ENCODE measurements at regions not wholly inside any gene's neighbourhood (a gene's known extent, or its start where the extent isn't known, plus 50 kb on each side); places are given as distances from the start of the nearest gene placed in this dataset.
"Not testable (repeated sequence)": the region's sequence is repeated elsewhere in the genome, so short reads cannot be mapped to it uniquely, and the experiment has no call there.

- no peak overlapping the region for H3K4me3 ChIP-seq (ENCODE audit: low read depth, low read length)
- no peak for TF ChIP-seq CTCF (IDR thresholded peaks at IDR 0.05; ENCODE audit: low read depth, low read length, missing control alignments)
- DNase-seq (ENCODE audit: low read depth): no peak
Observed at GRCh38 chr14:48584031-48584430, 908.6 kb upstream of the MDGA2 start.

DNA sequence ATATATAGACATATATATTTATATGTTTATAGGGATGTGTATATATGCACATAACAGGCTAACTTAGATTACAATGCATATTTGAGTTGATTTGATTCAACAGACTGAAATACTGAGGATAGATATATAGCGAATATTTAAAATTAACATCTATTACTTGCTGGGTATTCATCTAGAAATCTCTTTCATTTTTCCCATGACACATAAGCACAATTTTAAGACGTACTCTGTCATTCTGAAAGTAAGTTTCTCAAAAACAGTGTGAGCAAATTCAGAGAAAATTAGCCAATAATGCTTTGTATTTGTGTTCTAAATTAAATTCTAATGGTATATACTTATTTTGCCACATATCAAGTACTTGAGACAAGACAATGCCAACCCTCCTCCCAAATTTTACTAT, 907.5 kb upstream of the MDGA2 start:
- TF ChIP-seq CTCF (IDR thresholded peaks at IDR 0.05; ENCODE audit: low read depth, low read length, missing control alignments): no peak
- DNase-seq (ENCODE audit: low read depth): no peak

DNA sequence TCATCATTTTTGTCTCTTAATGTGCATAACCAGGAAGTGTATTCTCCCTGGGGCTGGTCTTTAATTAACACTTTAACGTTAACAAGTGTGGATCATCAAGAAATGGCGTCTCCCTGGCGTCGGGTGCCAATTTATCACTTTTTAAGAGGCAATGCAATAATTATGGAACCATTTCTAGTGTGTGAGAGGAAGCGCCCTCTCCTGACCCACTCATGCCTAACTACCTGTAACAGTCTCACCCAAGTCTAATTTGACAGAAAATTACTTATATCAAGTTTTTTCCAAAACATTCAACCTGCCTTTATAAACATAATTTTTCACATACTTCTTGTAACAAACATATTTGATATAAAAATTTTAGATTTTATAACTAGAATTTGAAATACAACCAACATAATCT, 905.3 kb upstream of the MDGA2 start:
- no peak for TF ChIP-seq CTCF (IDR thresholded peaks at IDR 0.05; ENCODE audit: low read depth, low read length, missing control alignments)
- DNase-seq (ENCODE audit: low read depth): no peak
- H3K4me3 ChIP-seq (ENCODE audit: low read depth, low read length): no peak overlapping the region

More for the DNA sequence above, 907.5 kb upstream of the MDGA2 start:
- H3K4me3 ChIP-seq (ENCODE audit: low read depth, low read length): no peak overlapping the region

- no peak for DNase-seq (ENCODE audit: low read depth)
- H3K4me3 ChIP-seq (ENCODE audit: low read depth, low read length): no peak overlapping the region
- no peak for TF ChIP-seq CTCF (IDR thresholded peaks at IDR 0.05; ENCODE audit: low read depth, low read length, missing control alignments)
Observed at GRCh38 chr14:48575772-48576171, 900.4 kb upstream of the MDGA2 start.

- no peak for TF ChIP-seq CTCF (IDR thresholded peaks at IDR 0.05; ENCODE audit: low read depth, low read length, missing control alignments)
- no peak for DNase-seq (ENCODE audit: low read depth)
- H3K4me3 ChIP-seq (ENCODE audit: low read depth, low read length): no peak overlapping the region
Observed at GRCh38 chr14:48568688-48569087, 893.3 kb upstream of the MDGA2 start.

GRCh38 chr14:48568252-48568651, 892.8 kb upstream of the MDGA2 start:
- H3K4me3 ChIP-seq (ENCODE audit: low read depth, low read length): no peak overlapping the region
- no peak for TF ChIP-seq CTCF (IDR thresholded peaks at IDR 0.05; ENCODE audit: low read depth, low read length, missing control alignments)
- DNase-seq (ENCODE audit: low read depth): no peak

DNA sequence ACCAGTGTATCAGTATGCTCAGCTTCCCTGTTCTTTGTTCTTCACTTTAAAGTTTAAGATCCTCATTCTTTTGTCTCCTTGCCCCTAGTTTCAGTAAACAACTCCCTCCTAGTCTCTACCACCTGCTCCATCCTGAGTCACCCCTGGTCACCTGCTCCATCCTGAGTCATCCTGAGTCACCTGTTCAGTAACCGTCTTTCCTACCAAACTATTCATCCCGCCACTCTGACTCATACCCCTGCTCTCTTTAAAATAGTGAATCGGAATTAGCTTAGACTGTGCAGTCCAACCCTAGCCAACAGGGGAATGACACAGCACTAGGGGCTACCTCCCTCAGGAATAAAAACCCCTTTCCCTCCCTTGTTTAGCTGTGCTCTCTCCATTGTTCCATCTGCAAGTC, 888.1 kb upstream of the MDGA2 start:
- no peak for TF ChIP-seq CTCF (IDR thresholded peaks at IDR 0.05; ENCODE audit: low read depth, low read length, missing control alignments)
- DNase-seq (ENCODE audit: low read depth): no peak

DNA sequence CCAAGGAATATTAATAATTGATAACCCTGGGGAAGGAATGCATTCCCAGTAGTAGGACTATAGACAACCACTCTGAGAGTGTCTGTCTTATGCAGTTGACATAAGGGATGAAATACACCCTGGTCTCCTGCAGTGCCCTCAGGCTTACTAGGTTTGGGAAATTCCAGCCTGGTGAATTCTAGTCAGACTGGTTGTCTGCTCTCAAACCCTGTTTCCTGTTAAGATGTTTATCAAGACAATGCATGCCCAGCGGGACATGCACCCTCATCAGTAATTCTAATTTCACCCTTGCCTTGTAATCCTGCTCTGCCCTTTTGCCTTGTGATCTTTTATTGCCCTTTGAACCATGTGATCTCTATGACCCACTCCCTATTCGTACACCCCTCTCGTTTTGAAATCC, 886.0 kb upstream of the MDGA2 start:
- DNase-seq (ENCODE audit: low read depth); H3K4me3 ChIP-seq (ENCODE audit: low read depth, low read length): not testable (repeated sequence)

More for the DNA sequence above, 888.1 kb upstream of the MDGA2 start:
- no peak overlapping the region for H3K4me3 ChIP-seq (ENCODE audit: low read depth, low read length)

All from GM12864 (cell line).